Fibroblast of lung (primary cell): ENCODE measurements at regions not wholly inside any gene's neighbourhood (a gene's known extent, or its start where the extent isn't known, plus 50 kb on each side); places are given as distances from the start of the nearest gene placed in this dataset.
A peak's percentile ranks its signal among the peaks of the same experiment; 100 is the strongest.

ENCODE experiments used
- DNase-seq, 2 donors: peaks; one replicate each; pipeline versions ENCODE4 v3.0.0 to v3.0.0-alpha.2; 2010; ENCODE audit warnings: low read depth in 2 of 2
- H2AFZ ChIP-seq: 2 replicates; pipeline ENCODE4 v1.5.1; 2012; ENCODE audit warnings: low read length, control low read depth, inconsistent platforms
- H3K27ac ChIP-seq: 2 replicates; pipeline ENCODE4 v1.5.1; 2011; ENCODE audit warnings: low read length, control low read depth; ENCODE audit not compliant: insufficient read depth
- H3K27me3 ChIP-seq: 2 replicates; pipeline ENCODE4 v1.5.1; 2011; ENCODE audit warnings: mild to moderate bottlenecking, low read length; ENCODE audit not compliant: control insufficient read depth, insufficient read depth
- H3K36me3 ChIP-seq: 2 replicates; pipeline ENCODE4 v1.5.1; 2011; ENCODE audit warnings: low read length; ENCODE audit not compliant: control insufficient read depth, insufficient read depth
- H3K4me1 ChIP-seq: 2 replicates; pipeline ENCODE4 v1.5.1; 2011; ENCODE audit warnings: low read length; ENCODE audit not compliant: control insufficient read depth, insufficient read depth; ENCODE audit errors: extremely low read depth
- H3K4me2 ChIP-seq: 2 replicates; pipeline ENCODE4 v1.5.1; 2011; ENCODE audit warnings: low read length, control low read depth; ENCODE audit not compliant: insufficient read depth; ENCODE audit errors: extremely low read depth
- H3K4me3 ChIP-seq, 4 experiments: fragments of 200-600 bp in 1 of 4; sonication (generic) in 1 of 4; replicated peaks in 1 of 4; 2 replicates each; pipeline ENCODE4 v1.5.1; 2011 to 2016; ENCODE audit warnings: low read length in 4 of 4, low read depth in 3 of 4, mild to moderate bottlenecking in 3 of 4, control low read depth in 2 of 4, inconsistent platforms in 1 of 4, mixed read lengths in 1 of 4; ENCODE audit not compliant: insufficient read depth in 1 of 4; ENCODE audit errors: control extremely low read depth in 1 of 4
- H3K79me2 ChIP-seq: 2 replicates; pipeline ENCODE4 v1.5.1; 2012; ENCODE audit warnings: mild to moderate bottlenecking, low read length, inconsistent platforms; ENCODE audit not compliant: control insufficient read depth, insufficient read depth
- H3K9ac ChIP-seq: 2 replicates; pipeline ENCODE4 v1.5.1; 2011; ENCODE audit warnings: mild to moderate bottlenecking, low read length, control low read depth; ENCODE audit not compliant: insufficient read depth
- H3K9me3 ChIP-seq: 2 replicates; pipeline ENCODE4 v1.5.1; 2012; ENCODE audit warnings: low read depth, low read length; ENCODE audit not compliant: control insufficient read depth, insufficient read depth
- H4K20me1 ChIP-seq: 2 replicates; pipeline ENCODE4 v1.5.1; 2011; ENCODE audit warnings: low read length; ENCODE audit not compliant: control insufficient read depth, insufficient read depth; ENCODE audit errors: extremely low read depth
- CTCF ChIP-seq, 2 donors: IDR thresholded peaks in 1 of 2; conservative IDR thresholded peaks in 1 of 2; 1 replicate in 1 of 2; 2 replicates in 1 of 2; pipeline ENCODE4 v1.5.1; 2011 to 2012; ENCODE audit warnings: low read length in 2 of 2, control low read depth in 1 of 2, inconsistent platforms in 1 of 2, low read depth in 1 of 2, mild to moderate bottlenecking in 1 of 2
- EZH2 ChIP-seq: IDR thresholded peaks from 2 replicates; pipeline ENCODE4 v1.5.1; 2012; ENCODE audit warnings: low read length, control low read depth, mild to moderate bottlenecking; ENCODE audit errors: missing control alignments

- no peaks in the 10 kb centered on the region for H3K79me2 ChIP-seq
- H3K4me1 ChIP-seq: no peaks in the 10 kb centered on the region
- no peak for DNase-seq
- no peak overlapping the region for H2AFZ ChIP-seq
- no peaks in the 10 kb centered on the region for H3K9me3 ChIP-seq
- H3K4me2 ChIP-seq: no peak overlapping the region
- no peaks in the 10 kb centered on the region for H3K27me3 ChIP-seq
- no peak overlapping the region for H3K9ac ChIP-seq
- no peaks in the 10 kb centered on the region for H3K36me3 ChIP-seq
- H4K20me1 ChIP-seq: no peaks in the 10 kb centered on the region
- H3K4me3 ChIP-seq: no peak overlapping the region
- H3K27ac ChIP-seq: no peak overlapping the region
- TF ChIP-seq EZH2 (no peak), CTCF (conservative IDR thresholded peaks at IDR 0.05 in 1 of 2, IDR thresholded peaks at IDR 0.05 in 1 of 2; ENCODE audit: low read depth in 1 of 2, low read length in 2 of 2) (no peak)
These were observed 151.6 kb downstream of the SLITRK1 start for GRCh38 chr13:83730674-83731073.

GRCh38 chr13:83722443-83722842 is 159.8 kb downstream of the SLITRK1 start:
- no peak for DNase-seq
- Histone ChIP-seq H3K9me3 (no peaks in the 10 kb centered on the region), H3K4me2 (no peak overlapping the region), H3K4me1 (no peaks in the 10 kb centered on the region), H3K27ac (no peak overlapping the region), H3K4me3 (no peak overlapping the region), H3K9ac (no peak overlapping the region), H4K20me1 (no peaks in the 10 kb centered on the region), H3K79me2 (no peaks in the 10 kb centered on the region), H2AFZ (no peak overlapping the region), H3K36me3 (no peaks in the 10 kb centered on the region), H3K27me3 (no peaks in the 10 kb centered on the region)
- no peak for TF ChIP-seq CTCF (conservative IDR thresholded peaks at IDR 0.05 in 1 of 2, IDR thresholded peaks at IDR 0.05 in 1 of 2; ENCODE audit: low read depth in 1 of 2, low read length in 2 of 2)
- TF ChIP-seq EZH2: no peak

- H3K79me2 ChIP-seq: no peaks in the 10 kb centered on the region
- H3K4me1 ChIP-seq: no peaks in the 10 kb centered on the region
- no peak for TF ChIP-seq EZH2
- no peak for TF ChIP-seq CTCF (conservative IDR thresholded peaks at IDR 0.05 in 1 of 2, IDR thresholded peaks at IDR 0.05 in 1 of 2; ENCODE audit: low read depth in 1 of 2, low read length in 2 of 2)
- H3K4me3 ChIP-seq: no peak overlapping the region
- no peak overlapping the region for H3K27ac ChIP-seq
- no peak overlapping the region for H2AFZ ChIP-seq
- DNase-seq: peak in 1 of 2 donors; percentile 46
- no peaks in the 10 kb centered on the region for H3K36me3 ChIP-seq
- H4K20me1 ChIP-seq: no peaks in the 10 kb centered on the region
- H3K27me3 ChIP-seq: no peaks in the 10 kb centered on the region
- H3K9me3 ChIP-seq: no peaks in the 10 kb centered on the region
- no peak overlapping the region for H3K9ac ChIP-seq
- no peak overlapping the region for H3K4me2 ChIP-seq
These were observed 166.2 kb downstream of the SLITRK1 start for GRCh38 chr13:83716121-83716520.
